MM.1S (cell line): ENCODE measurements at regions not wholly inside any gene's neighbourhood (a gene's known extent, or its start where the extent isn't known, plus 50 kb on each side); places are given as distances from the start of the nearest gene placed in this dataset.

Source experiments
- CTCF ChIP-seq: fragments of 300-600 bp; sonication (generic); IDR thresholded peaks from 2 replicates; pipeline ENCODE4 v1.5.1; 2016; ENCODE audit warnings: antibody characterized with exemption, low read length, mixed read lengths
- EZH2phosphoT487 ChIP-seq: fragments of 300-600 bp; sonication (generic); IDR thresholded peaks from 2 replicates; pipeline ENCODE4 v1.6.1; 2018; ENCODE audit warnings: antibody characterized with exemption, low read length

GRCh38 chr10:78964274-78964951 lies 104.4 kb upstream of the ZMIZ1 start:
- TF ChIP-seq CTCF (no peak), EZH2phosphoT487 (no peak)
